GM12878 (cell line): ENCODE measurements at regions not wholly inside any gene's neighbourhood (a gene's known extent, or its start where the extent isn't known, plus 50 kb on each side); places are given as distances from the start of the nearest gene placed in this dataset.

Source experiments
- SUZ12 ChIP-seq: fragments of 200-600 bp; sonication (generic); IDR thresholded peaks from one replicate; pipeline ENCODE4 v1.6.1; 2018; ENCODE audit warnings: antibody characterized with exemption, mild to moderate bottlenecking; ENCODE audit not compliant: unreplicated experiment
- TF ChIP-seq, protein P1 (sequence below): IDR thresholded peaks from 2 replicates; pipeline ENCODE4 v1.6.1; 2012; ENCODE audit warnings: mild to moderate bottlenecking, low read depth, low read length

DNA sequence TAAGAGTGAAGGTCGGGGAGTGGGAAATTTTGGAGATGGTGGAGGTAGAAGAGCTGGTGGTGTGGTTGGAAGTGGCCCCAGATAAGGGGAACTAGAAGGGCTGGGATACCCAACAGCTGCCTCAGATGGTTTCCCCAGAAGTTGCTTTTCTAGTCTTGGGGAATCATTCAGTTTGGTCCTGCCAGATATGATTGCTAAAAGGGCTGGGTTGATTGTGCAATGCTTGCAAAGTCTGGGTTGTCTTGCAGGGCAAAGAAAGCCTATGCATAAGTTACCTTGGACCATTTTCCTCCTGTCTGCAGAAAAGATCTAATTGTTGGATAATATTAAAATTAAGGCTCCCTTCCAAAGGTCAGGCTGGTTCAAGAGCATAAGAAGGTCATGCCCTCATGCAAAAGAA, 213.8 kb upstream of the ZNF804B start:
- TF ChIP-seq SUZ12 = no peak
- TF ChIP-seq, protein P1, sequence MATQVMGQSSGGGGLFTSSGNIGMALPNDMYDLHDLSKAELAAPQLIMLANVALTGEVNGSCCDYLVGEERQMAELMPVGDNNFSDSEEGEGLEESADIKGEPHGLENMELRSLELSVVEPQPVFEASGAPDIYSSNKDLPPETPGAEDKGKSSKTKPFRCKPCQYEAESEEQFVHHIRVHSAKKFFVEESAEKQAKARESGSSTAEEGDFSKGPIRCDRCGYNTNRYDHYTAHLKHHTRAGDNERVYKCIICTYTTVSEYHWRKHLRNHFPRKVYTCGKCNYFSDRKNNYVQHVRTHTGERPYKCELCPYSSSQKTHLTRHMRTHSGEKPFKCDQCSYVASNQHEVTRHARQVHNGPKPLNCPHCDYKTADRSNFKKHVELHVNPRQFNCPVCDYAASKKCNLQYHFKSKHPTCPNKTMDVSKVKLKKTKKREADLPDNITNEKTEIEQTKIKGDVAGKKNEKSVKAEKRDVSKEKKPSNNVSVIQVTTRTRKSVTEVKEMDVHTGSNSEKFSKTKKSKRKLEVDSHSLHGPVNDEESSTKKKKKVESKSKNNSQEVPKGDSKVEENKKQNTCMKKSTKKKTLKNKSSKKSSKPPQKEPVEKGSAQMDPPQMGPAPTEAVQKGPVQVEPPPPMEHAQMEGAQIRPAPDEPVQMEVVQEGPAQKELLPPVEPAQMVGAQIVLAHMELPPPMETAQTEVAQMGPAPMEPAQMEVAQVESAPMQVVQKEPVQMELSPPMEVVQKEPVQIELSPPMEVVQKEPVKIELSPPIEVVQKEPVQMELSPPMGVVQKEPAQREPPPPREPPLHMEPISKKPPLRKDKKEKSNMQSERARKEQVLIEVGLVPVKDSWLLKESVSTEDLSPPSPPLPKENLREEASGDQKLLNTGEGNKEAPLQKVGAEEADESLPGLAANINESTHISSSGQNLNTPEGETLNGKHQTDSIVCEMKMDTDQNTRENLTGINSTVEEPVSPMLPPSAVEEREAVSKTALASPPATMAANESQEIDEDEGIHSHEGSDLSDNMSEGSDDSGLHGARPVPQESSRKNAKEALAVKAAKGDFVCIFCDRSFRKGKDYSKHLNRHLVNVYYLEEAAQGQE = no peak
